Eye (tissue), 1 donor: ENCODE measurements at regions not wholly inside any gene's neighbourhood (a gene's known extent, or its start where the extent isn't known, plus 50 kb on each side); places are given as distances from the start of the nearest gene placed in this dataset.

Experiments used
- DNase-seq: peaks from one replicate; pipeline ENCODE4 v3.0.0-alpha.2; 2015

DNA sequence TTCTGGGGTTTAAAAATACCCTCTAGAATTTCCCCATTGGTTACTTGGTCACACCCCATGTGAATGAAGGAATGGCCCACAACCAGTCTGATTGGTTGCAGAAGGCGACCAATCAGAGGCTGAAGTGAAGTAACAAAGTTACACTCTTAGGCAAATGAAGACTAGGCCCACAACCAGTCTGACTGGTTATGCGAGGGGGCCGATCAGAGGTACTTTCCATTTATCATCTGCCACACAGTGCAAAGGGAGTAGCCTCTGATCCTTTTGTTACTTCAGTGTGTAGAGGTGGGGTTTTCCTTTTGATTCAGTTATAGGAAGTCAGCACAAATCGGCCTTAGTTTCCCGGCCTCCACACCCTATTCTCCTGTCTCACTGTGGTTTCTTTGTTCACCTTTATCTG lies 61.2 kb upstream of the SGK1 start:
- DNase-seq, result no peak

DNA sequence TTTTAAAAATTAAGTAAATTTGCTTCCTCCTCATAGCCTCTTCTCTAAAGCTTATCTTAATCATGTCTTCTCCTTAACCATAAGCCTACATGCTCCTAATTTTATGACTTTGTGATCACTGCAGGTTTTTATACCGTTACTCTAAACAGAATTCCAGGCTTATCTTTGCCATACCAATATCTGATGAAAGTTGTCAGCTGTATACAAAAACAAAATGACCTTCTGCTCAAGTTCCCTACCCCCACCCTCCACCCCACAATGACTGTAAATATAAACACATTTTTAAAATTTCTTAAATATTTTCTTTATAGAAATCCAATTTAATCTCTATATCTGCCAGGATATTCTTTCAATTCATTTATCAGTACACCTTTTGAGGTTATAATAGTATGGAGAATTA lies 60.5 kb upstream of the SGK1 start:
- no peak for DNase-seq

DNA sequence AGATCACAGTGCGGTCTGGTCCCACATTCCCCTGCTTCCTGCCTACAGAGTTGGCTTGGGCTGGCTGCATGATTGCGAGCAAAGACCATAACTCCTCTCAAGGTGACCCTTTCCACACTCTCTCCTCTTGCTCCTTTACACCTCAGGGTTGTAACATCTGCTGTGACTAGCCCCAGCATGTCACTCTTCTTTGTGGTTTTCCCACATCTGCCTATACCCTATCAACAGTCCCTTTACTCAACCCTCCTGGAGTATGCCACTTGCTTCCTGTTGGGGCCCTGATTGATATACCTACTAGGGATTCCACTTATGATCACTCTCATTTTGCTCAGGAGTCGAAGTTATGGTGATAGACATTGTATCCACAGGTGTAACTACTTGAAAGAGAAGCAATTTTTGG lies 58.9 kb upstream of the SGK1 start:
- no peak for DNase-seq

DNA sequence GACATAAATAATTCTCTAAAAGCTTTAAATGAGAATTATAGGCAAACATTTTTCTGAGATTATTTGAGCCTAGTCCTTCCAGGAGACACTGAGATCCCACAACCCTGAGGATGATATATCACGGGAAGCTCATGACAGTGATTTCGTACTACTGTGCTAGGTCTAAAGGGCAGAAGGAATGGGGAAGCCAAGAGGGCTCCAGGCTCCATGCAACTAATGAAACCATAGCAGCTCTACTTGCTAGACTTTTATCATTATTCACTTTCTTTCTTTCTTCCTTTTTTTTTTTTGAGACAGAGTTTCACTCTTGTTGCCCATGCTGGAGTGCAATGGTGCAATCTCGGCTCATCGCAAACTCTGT lies 57.3 kb upstream of the SGK1 start:
- no peak for DNase-seq

DNA sequence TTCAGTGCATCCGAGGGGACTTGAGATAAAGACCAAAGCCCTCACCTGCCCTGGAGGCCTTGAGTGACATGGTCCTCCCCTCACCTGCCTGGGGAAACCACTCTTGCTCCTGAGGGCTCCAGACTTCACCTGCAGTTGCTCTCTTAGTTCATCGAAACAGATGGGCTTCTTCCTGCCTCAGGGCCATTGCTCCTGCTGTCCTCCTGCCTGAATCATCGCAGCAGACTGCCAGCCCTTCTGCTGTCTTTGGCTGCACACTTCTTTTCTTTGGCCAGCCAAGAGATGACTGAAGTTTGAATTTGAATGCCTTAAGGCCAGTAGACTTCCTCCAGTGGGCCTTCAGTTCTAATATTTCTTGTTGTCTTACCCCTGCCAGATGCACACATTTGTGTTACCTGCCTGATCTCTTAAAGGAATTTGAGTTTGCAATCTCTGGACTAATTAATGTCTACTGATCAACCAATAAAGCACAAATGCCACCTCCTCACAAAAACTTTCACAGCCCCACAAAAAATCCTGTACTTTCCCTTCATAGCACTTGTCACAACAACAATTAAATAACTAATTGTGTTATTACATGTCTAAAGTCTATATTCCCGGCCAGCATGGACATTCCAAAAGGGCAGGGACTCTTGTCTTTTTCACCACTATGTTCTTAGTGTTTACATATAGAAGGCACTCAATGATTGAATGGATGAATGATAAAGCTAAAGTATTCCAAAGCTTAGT lies 56.7 kb upstream of the SGK1 start:
- DNase-seq, result no peak

DNA sequence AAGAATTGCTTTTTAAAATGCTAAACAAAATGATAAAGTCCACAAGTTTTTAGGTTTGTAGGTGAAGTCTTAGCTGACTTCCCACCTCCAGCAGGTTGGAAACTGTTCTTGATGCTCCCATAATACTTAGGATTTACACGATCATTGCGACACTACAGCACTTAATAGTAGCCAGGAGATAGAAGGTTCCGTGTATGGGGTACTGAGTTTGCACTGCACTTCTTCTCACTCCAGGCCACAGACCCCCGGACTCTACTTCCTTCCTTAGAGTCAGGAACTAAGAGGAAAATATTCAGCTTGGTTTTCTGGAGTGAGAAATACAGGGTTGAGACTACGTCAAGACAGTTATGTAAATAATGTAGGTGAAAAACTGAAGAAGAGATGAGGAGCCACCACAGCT lies 56.1 kb upstream of the SGK1 start:
- no peak for DNase-seq

GRCh38 chr6:134373282-134373922 lies 55.5 kb upstream of the SGK1 start:
- DNase-seq, result no peak

GRCh38 chr6:134372603-134373281 lies 54.8 kb upstream of the SGK1 start:
- DNase-seq, result no peak

- DNase-seq, result no peak
Measured at GRCh38 chr6:134368670-134369069, 50.8 kb upstream of the SGK1 start.
